A549 (cell line): ENCODE measurements at regions not wholly inside any gene's neighbourhood (a gene's known extent, or its start where the extent isn't known, plus 50 kb on each side); places are given as distances from the start of the nearest gene placed in this dataset.

Source experiments
- ATAC-seq, 2 experiments: fragments of 200-7000 bp in 1 of 2; fragments of >200 bp in 1 of 2; cut with Nextera tagmentation in 1 of 2; cut with Tn5 transposase in 1 of 2; 3 replicates each; pipeline versions ENCODE4 v1.8.0 to v1.9.1; 2018 to 2020; ENCODE audit warnings: mild to moderate bottlenecking in 1 of 2, moderate library complexity in 1 of 2
- CTCF ChIA-PET: fragments of 300-600 bp; sonication (Branson Sonifier 250); formaldehyde crosslinking; extraction: SDS; loops from one replicate; lab custom pipeline; 2021; ENCODE audit warnings: antibody characterized with exemption, inconsistent platforms; lab: Yijun Ruan, JAX
- POLR2A ChIA-PET: fragments of 350-600 bp; formaldehyde crosslinking; extraction: SDS; loops from one replicate; lab custom pipeline; 2021; ENCODE audit warnings: antibody characterized with exemption, inconsistent platforms; lab: Yijun Ruan, JAX
- DNase-seq, 2 experiments: peaks; one replicate each; pipeline versions ENCODE4 v3.0.0 to v3.0.0-alpha.2; 2011 to 2016; ENCODE audit warnings: low read depth in 1 of 2, low spot score in 1 of 2
- FAIRE-seq: peaks from 2 replicates; lab custom pipeline; 2011; peaks lifted over from hg19 to GRCh38; lab: Jason Lieb, UNC
- H3K27ac ChIP-seq, 2 experiments: fragments of >200 bp; sonication (Bioruptor Twin); formaldehyde crosslinking; 3 replicates each; pipeline ENCODE4 v1.5.1; 2016 to 2017
- H3K4me1 ChIP-seq: fragments of >200 bp; sonication (Bioruptor Twin); formaldehyde crosslinking; 3 replicates; pipeline ENCODE4 v1.6.1; 2016
- H3K4me2 ChIP-seq: fragments of >200 bp; sonication (Bioruptor Twin); formaldehyde crosslinking; 3 replicates; pipeline ENCODE4 v1.6.1; 2016
- H3K4me3 ChIP-seq: fragments of >200 bp; sonication (Bioruptor Twin); formaldehyde crosslinking; 3 replicates; pipeline ENCODE4 v1.5.1; 2016
- H3K9me3 ChIP-seq: fragments of >200 bp; sonication (Bioruptor Twin); formaldehyde crosslinking; 3 replicates; pipeline ENCODE4 v1.6.1; 2016
- BCL3 ChIP-seq: fragments of >200 bp; sonication (Bioruptor Twin); formaldehyde crosslinking; IDR thresholded peaks from 3 replicates; pipeline ENCODE4 v1.6.1; 2016
- BHLHE40 ChIP-seq: IDR thresholded peaks from 2 replicates; pipeline ENCODE4 v1.6.1; 2012; ENCODE audit warnings: low read depth, low read length, inconsistent platforms
- CBX8 ChIP-seq: fragments of 200-600 bp; sonication (generic); IDR thresholded peaks from 2 replicates; pipeline ENCODE4 v1.6.1; 2016
- CHD2 ChIP-seq: fragments of 150-350 bp; IDR thresholded peaks from 2 replicates; pipeline ENCODE4 v1.6.1; 2014; ENCODE audit warnings: low read length; ENCODE audit not compliant: partially characterized antibody
- EHF ChIP-seq: fragments of 250-450 bp; sonication (Bioruptor Pico); IDR thresholded peaks from 2 replicates; pipeline ENCODE4 v1.5.0; 2020; ENCODE audit warnings: mild to moderate bottlenecking
- EHMT2 ChIP-seq: fragments of 200-600 bp; sonication (generic); IDR thresholded peaks from 2 replicates; pipeline ENCODE4 v1.6.1; 2016; ENCODE audit warnings: antibody characterized with exemption, low read depth, mild to moderate bottlenecking, moderate library complexity
- ELK1 ChIP-seq: fragments of 150-350 bp; IDR thresholded peaks from 2 replicates; pipeline ENCODE4 v1.6.1; 2014; ENCODE audit warnings: low read depth, mild to moderate bottlenecking, low read length
- HDAC2 ChIP-seq: fragments of 200-600 bp; sonication (generic); IDR thresholded peaks from 2 replicates; pipeline ENCODE4 v1.6.1; 2016
- HEYL ChIP-seq: fragments of 250-450 bp; sonication (Bioruptor Pico); IDR thresholded peaks from 2 replicates; pipeline ENCODE4 v1.8.0; 2021; ENCODE audit warnings: mild to moderate bottlenecking, moderate library complexity
- HOXA7 ChIP-seq: fragments of 250-450 bp; sonication (Bioruptor Pico); IDR thresholded peaks from 2 replicates; pipeline ENCODE4 v1.5.0; 2020; ENCODE audit warnings: mild to moderate bottlenecking, moderate library complexity
- MAFK ChIP-seq: fragments of 450-650 bp; IDR thresholded peaks from 2 replicates; pipeline ENCODE4 v1.6.1; 2014; ENCODE audit not compliant: partially characterized antibody
- MAZ ChIP-seq: fragments of 150-350 bp; IDR thresholded peaks from 2 replicates; pipeline ENCODE4 v1.6.1; 2014; ENCODE audit warnings: antibody characterized with exemption, low read depth, low read length, borderline replicate concordance
- MYC ChIP-seq: IDR thresholded peaks from 2 replicates; pipeline ENCODE4 v1.6.1; 2012; ENCODE audit warnings: mild to moderate bottlenecking, inconsistent platforms, low read length, improper control_type of control experiment, borderline replicate concordance
- NPAS2 ChIP-seq: fragments of 250-450 bp; sonication (Bioruptor Pico); IDR thresholded peaks from 2 replicates; pipeline ENCODE4 v1.8.0; 2022; ENCODE audit warnings: mild to moderate bottlenecking, moderate library complexity, borderline replicate concordance
- NR3C1 ChIP-seq: fragments of >200 bp; sonication (Bioruptor Twin); formaldehyde crosslinking; IDR thresholded peaks from 3 replicates; pipeline ENCODE4 v1.6.1; 2017
- POLR2AphosphoS2 ChIP-seq: conservative IDR thresholded peaks from 2 replicates; pipeline ENCODE4 v1.6.1; 2012; ENCODE audit warnings: low read length, improper control_type of control experiment, inconsistent platforms
- RAD21 ChIP-seq, 2 experiments: fragments of >200 bp in 1 of 2; sonication (Bioruptor Twin) in 1 of 2; formaldehyde crosslinking in 1 of 2; IDR thresholded peaks in 1 of 2; conservative IDR thresholded peaks in 1 of 2; 2 replicates in 1 of 2; 3 replicates in 1 of 2; pipeline ENCODE4 v1.6.1; 2012 to 2018; ENCODE audit warnings: inconsistent platforms in 1 of 2
- REST ChIP-seq: fragments of 200-600 bp; sonication (generic); IDR thresholded peaks from 2 replicates; pipeline ENCODE4 v1.6.1; 2016; ENCODE audit warnings: antibody characterized with exemption, mild to moderate bottlenecking, moderate library complexity
- RFX5 ChIP-seq: fragments of 450-650 bp; IDR thresholded peaks from 2 replicates; pipeline ENCODE4 v1.7.1; 2014; ENCODE audit warnings: antibody characterized with exemption, mild to moderate bottlenecking, moderate library complexity
- RNF2 ChIP-seq: fragments of 200-600 bp; sonication (generic); IDR thresholded peaks from 2 replicates; pipeline ENCODE4 v1.6.1; 2016; ENCODE audit warnings: low read depth, mild to moderate bottlenecking, antibody characterized with exemption, moderate library complexity, borderline replicate concordance
- SMC3 ChIP-seq: fragments of >200 bp; sonication (Bioruptor Twin); formaldehyde crosslinking; IDR thresholded peaks from 3 replicates; pipeline ENCODE4 v1.6.1; 2018; ENCODE audit warnings: inconsistent platforms
- TP53 ChIP-seq: fragments of 250-450 bp; sonication (Bioruptor Pico); IDR thresholded peaks from 2 replicates; pipeline ENCODE4 v1.5.0; 2021; ENCODE audit warnings: mild to moderate bottlenecking, moderate library complexity
- USF2 ChIP-seq: fragments of 450-650 bp; IDR thresholded peaks from 2 replicates; pipeline ENCODE4 v1.6.1; 2014; ENCODE audit warnings: antibody characterized with exemption
- ZNF302 ChIP-seq: fragments of 250-450 bp; sonication (Bioruptor Pico); IDR thresholded peaks from 2 replicates; pipeline ENCODE4 v1.9.0; 2021; ENCODE audit warnings: inconsistent platforms, mild to moderate bottlenecking, moderate library complexity
- WGBS: methylation state at CpG from one replicate; pipeline ENCODE4 v1.1.6; 2017; ENCODE audit errors: missing lambda C conversion rate; 5-methylcytosine and 5-hydroxymethylcytosine counted together

GRCh38 chr12:28987538-28988324 lies 161.3 kb upstream of the FAR2 start:
- TF ChIP-seq HOXA7 (CRISPR knock-in tag) (no peak), EHF (CRISPR knock-in tag) (no peak), MAFK (no peak), BCL3 (no peak), POLR2AphosphoS2 (no peak), EHMT2 (no peak)
- ChIA-PET POLR2A (no interaction called here), CTCF (interaction anchor here (1.5 kb wide), 1 partner anchor 11 kb away, joined by 7 read pairs; no protein-coding TSS in a partner anchor)
- FAIRE-seq (no peak), ATAC-seq (no peak), DNase-seq (peak in 1 of 2 experiments; percentile 8)
- WGBS = 2% methylated on average over 5 of the region's 5 CpGs
- Histone ChIP-seq H3K9me3 (no peaks in the 10 kb centered on the region), H3K27ac (no peak overlapping the region), H3K4me2 (no peak overlapping the region), H3K4me1 (no peaks in the 10 kb centered on the region), H3K4me3 (no peak overlapping the region)

- FAIRE-seq = peak; percentile 36
- Histone ChIP-seq H3K9me3 (no peaks in the 10 kb centered on the region), H3K4me1 (no peaks in the 10 kb centered on the region), H3K4me3 (no peak overlapping the region), H3K27ac (no peak overlapping the region), H3K4me2 (no peak overlapping the region)
- TF ChIP-seq MYC (no peak), REST (no peak), RNF2 (no peak), CBX8 (no peak), BCL3 (no peak), HOXA7 (CRISPR knock-in tag) (no peak), ZNF302 (CRISPR knock-in tag) (no peak), NR3C1 (no peak), ELK1 (no peak), USF2 (no peak), SMC3 (no peak), HEYL (CRISPR knock-in tag) (no peak), HDAC2 (no peak), MAZ (no peak), BHLHE40 (no peak), TP53 (CRISPR knock-in tag) (no peak), RAD21 (conservative IDR thresholded peaks at IDR 0.05 in 1 of 2, IDR thresholded peaks at IDR 0.05 in 1 of 2) (no peak), CHD2 (no peak), RFX5 (no peak), NPAS2 (CRISPR knock-in tag) (no peak)
- WGBS = 3% methylated on average over 2 of the region's 2 CpGs
- DNase-seq = no peak
- ATAC-seq = no peak
- POLR2A ChIA-PET = no interaction called here
- CTCF ChIA-PET = interaction anchor here (1.5 kb wide), 1 partner anchor 10 kb away, joined by 7 read pairs; no protein-coding TSS in a partner anchor
Measured at GRCh38 chr12:28988325-28988704, 160.8 kb upstream of the FAR2 start.
